GM23338 (cell line): ENCODE measurements at regions not wholly inside any gene's neighbourhood (a gene's known extent, or its start where the extent isn't known, plus 50 kb on each side); places are given as distances from the start of the nearest gene placed in this dataset.

Experiments used
- ATAC-seq: fragments of 200-7000 bp; cut with Tn5 transposase; 3 replicates; pipeline ENCODE4 v1.9.1; 2020
- DNase-seq: peaks from one replicate; pipeline ENCODE4 v3.0.0-alpha.2; 2015; ENCODE audit warnings: low spot score
- H2AFZ ChIP-seq: fragments of 200-600 bp; sonication (generic); 2 replicates; pipeline ENCODE4 v1.8.0; 2016; ENCODE audit warnings: antibody characterized with exemption, mild to moderate bottlenecking, moderate library complexity
- H3F3A ChIP-seq: fragments of 200-600 bp; sonication (generic); replicated peaks from 2 replicates; pipeline ENCODE4 v1.8.0; 2017; ENCODE audit warnings: antibody characterized with exemption, mixed run types, low read depth
- H3K27ac ChIP-seq: fragments of 200-600 bp; sonication (generic); 2 replicates; pipeline ENCODE4 v1.6.1; 2016; ENCODE audit warnings: low read depth
- H3K27me3 ChIP-seq: fragments of 200-600 bp; sonication (generic); 2 replicates; pipeline ENCODE4 v1.8.0; 2016; ENCODE audit warnings: mild to moderate bottlenecking, mixed run types, moderate library complexity; ENCODE audit not compliant: insufficient read depth
- H3K36me3 ChIP-seq: fragments of 200-600 bp; sonication (generic); 2 replicates; pipeline ENCODE4 v1.8.0; 2016; ENCODE audit warnings: mild to moderate bottlenecking; ENCODE audit not compliant: insufficient read depth
- H3K4me1 ChIP-seq: fragments of 200-600 bp; sonication (generic); 2 replicates; pipeline ENCODE4 v1.8.0; 2016; ENCODE audit warnings: mild to moderate bottlenecking, moderate library complexity; ENCODE audit not compliant: insufficient read depth
- H3K4me2 ChIP-seq: fragments of 200-600 bp; sonication (generic); 2 replicates; pipeline ENCODE4 v1.7.1; 2017; ENCODE audit warnings: mixed run types
- H3K4me3 ChIP-seq: fragments of 200-600 bp; sonication (generic); 2 replicates; pipeline ENCODE4 v1.6.1; 2016; ENCODE audit warnings: mixed run types
- H3K79me2 ChIP-seq: fragments of 200-600 bp; sonication (generic); replicated peaks from 2 replicates; pipeline ENCODE4 v1.8.0; 2017; ENCODE audit warnings: mild to moderate bottlenecking; ENCODE audit not compliant: insufficient read depth
- H3K9me2 ChIP-seq: fragments of 200-600 bp; sonication (generic); 2 replicates; pipeline ENCODE4 v1.8.0; 2017; ENCODE audit not compliant: insufficient read depth
- H4K20me1 ChIP-seq: fragments of 200-600 bp; sonication (generic); replicated peaks from 2 replicates; pipeline ENCODE4 v1.8.0; 2017; ENCODE audit warnings: mild to moderate bottlenecking; ENCODE audit not compliant: insufficient read depth
- H3K27ac Mint-ChIP-seq: 2 replicates; pipeline ENCODE4 v1.8.0; 2020; ENCODE audit warnings: inconsistent platforms, mild to moderate bottlenecking, moderate library complexity, mixed read lengths
- H3K27me3 Mint-ChIP-seq: 3 replicates; pipeline ENCODE4 v1.8.0; 2022; ENCODE audit warnings: low read depth, mild to moderate bottlenecking, moderate library complexity, mixed read lengths, inconsistent platforms; ENCODE audit not compliant: insufficient read depth, poor library complexity
- H3K36me3 Mint-ChIP-seq: 3 replicates; pipeline ENCODE4 v1.8.0; 2021; ENCODE audit warnings: low read depth, mild to moderate bottlenecking, inconsistent platforms, moderate library complexity, mixed read lengths
- H3K4me1 Mint-ChIP-seq: 3 replicates; pipeline ENCODE4 v1.8.0; 2020; ENCODE audit warnings: mild to moderate bottlenecking, inconsistent platforms, mixed read lengths
- H3K4me3 Mint-ChIP-seq: 3 replicates; pipeline ENCODE4 v1.8.0; 2021; ENCODE audit warnings: moderate library complexity, mild to moderate bottlenecking, inconsistent platforms, mixed read lengths
- H3K9me3 Mint-ChIP-seq: 3 replicates; pipeline ENCODE4 v1.8.0; 2020; ENCODE audit warnings: moderate library complexity, mild to moderate bottlenecking, inconsistent platforms, mixed read lengths
- CREB1 ChIP-seq: fragments of 250-450 bp; sonication (Bioruptor Pico); IDR thresholded peaks from 2 replicates; pipeline ENCODE4 v1.5.0; 2020; ENCODE audit warnings: low read depth, mild to moderate bottlenecking, moderate library complexity
- CTCF ChIP-seq, 2 experiments: fragments of 200-600 bp in 1 of 2; sonication (generic) in 1 of 2; conservative IDR thresholded peaks; 2 replicates each; pipeline versions ENCODE4 v1.5.1 to v1.6.1; 2016 to 2017; ENCODE audit warnings: antibody characterized with exemption in 2 of 2, low read depth in 2 of 2, mild to moderate bottlenecking in 2 of 2, moderate library complexity in 1 of 2
- ETS1 ChIP-seq: IDR thresholded peaks from 2 replicates; pipeline ENCODE4 v1.6.1; 2016; ENCODE audit warnings: antibody characterized with exemption
- EZH2 ChIP-seq: fragments of 200-600 bp; sonication (generic); IDR thresholded peaks from one replicate; pipeline ENCODE4 v1.8.0; 2017; ENCODE audit warnings: antibody characterized with exemption, mild to moderate bottlenecking, low read depth; ENCODE audit not compliant: unreplicated experiment
- EZH2phosphoT487 ChIP-seq: fragments of 200-600 bp; sonication (generic); IDR thresholded peaks from one replicate; pipeline ENCODE4 v1.8.1; 2018; ENCODE audit warnings: antibody characterized with exemption; ENCODE audit not compliant: unreplicated experiment
- POLR2AphosphoS5 ChIP-seq: IDR thresholded peaks from 2 replicates; pipeline ENCODE4 v1.6.1; 2016; ENCODE audit warnings: antibody characterized with exemption, low read depth
- REST ChIP-seq: IDR thresholded peaks from one replicate; pipeline ENCODE4 v1.6.1; 2018; ENCODE audit warnings: antibody characterized with exemption; ENCODE audit not compliant: unreplicated experiment
- ZNF114 ChIP-seq: fragments of 250-450 bp; sonication (Bioruptor Pico); IDR thresholded peaks from 2 replicates; pipeline ENCODE4 v1.5.0; 2020; ENCODE audit warnings: mild to moderate bottlenecking, moderate library complexity
- ZNF331 ChIP-seq: fragments of 250-450 bp; sonication (Bioruptor Pico); IDR thresholded peaks from 2 replicates; pipeline ENCODE4 v1.5.0; 2020; ENCODE audit warnings: low read depth, mild to moderate bottlenecking, moderate library complexity

- Histone ChIP-seq H3K4me3 (no peak overlapping the region), H4K20me1 (no peaks in the 10 kb centered on the region), H3K36me3 (no peaks in the 10 kb centered on the region), H3K9me2 (peaks cover 7% of the 10 kb centered on the region; the same call in 1 of the 2 replicates), H3K4me2 (no peak overlapping the region), H3K79me2 (no peaks in the 10 kb centered on the region), H3K27ac (no peak overlapping the region), H2AFZ (no peak overlapping the region), H3K27me3 (no peaks in the 10 kb centered on the region), H3K4me1 (no peaks in the 10 kb centered on the region), H3F3A (no peaks in the 10 kb centered on the region)
- no peak overlapping the region for H3K4me3 Mint-ChIP-seq
- H3K4me1 Mint-ChIP-seq: no peaks in the 10 kb centered on the region
- no peak for TF ChIP-seq EZH2
- TF ChIP-seq POLR2AphosphoS5: no peak
- TF ChIP-seq CTCF (conservative IDR thresholded peaks at IDR 0.05; ENCODE audit: low read depth in 2 of 2): no peak
- TF ChIP-seq ZNF114 (CRISPR knock-in tag): no peak
- TF ChIP-seq CREB1 (CRISPR knock-in tag): no peak
- TF ChIP-seq ZNF331 (CRISPR knock-in tag): no peak
- H3K27me3 Mint-ChIP-seq: no peaks in the 10 kb centered on the region
- H3K9me3 Mint-ChIP-seq: no peaks in the 10 kb centered on the region
- no peaks in the 10 kb centered on the region for H3K36me3 Mint-ChIP-seq
- ATAC-seq (no peak), DNase-seq (no peak)
- H3K27ac Mint-ChIP-seq: no peak overlapping the region
Observed at GRCh38 chr7:134372858-134373257, 56.1 kb upstream of the SLC35B4 start.

- Histone ChIP-seq H3F3A (no peaks in the 10 kb centered on the region), H3K4me3 (no peak overlapping the region), H3K36me3 (no peaks in the 10 kb centered on the region), H2AFZ (no peak overlapping the region), H4K20me1 (no peaks in the 10 kb centered on the region), H3K79me2 (no peaks in the 10 kb centered on the region), H3K27me3 (no peaks in the 10 kb centered on the region), H3K4me1 (no peaks in the 10 kb centered on the region), H3K27ac (no peak overlapping the region), H3K4me2 (no peak overlapping the region), H3K9me2 (peaks cover 10% of the 10 kb centered on the region; the same call in 1 of the 2 replicates)
- ATAC-seq: no peak
- Mint-ChIP-seq H3K27me3 (no peaks in the 10 kb centered on the region), H3K4me1 (no peaks in the 10 kb centered on the region), H3K4me3 (no peak overlapping the region), H3K36me3 (no peaks in the 10 kb centered on the region), H3K9me3 (no peaks in the 10 kb centered on the region), H3K27ac (no peak overlapping the region)
- TF ChIP-seq EZH2phosphoT487: no peak
- no peak for TF ChIP-seq ETS1
- no peak for TF ChIP-seq ZNF114 (CRISPR knock-in tag)
- TF ChIP-seq REST: no peak
- no peak for TF ChIP-seq CTCF (conservative IDR thresholded peaks at IDR 0.05; ENCODE audit: low read depth in 2 of 2)
- DNase-seq: no peak
Observed at GRCh38 chr7:134371971-134372370, 55.2 kb upstream of the SLC35B4 start.
